ENCODE measurements at regions not wholly inside any gene's neighbourhood (a gene's known extent, or its start where the extent isn't known, plus 50 kb on each side); places are given as distances from the start of the nearest gene placed in this dataset.

- H3K4me2 ChIP-seq (ENCODE audit: low read length), result no peak overlapping the region
- no peaks in the 10 kb centered on the region for H3K27me3 ChIP-seq (ENCODE audit: low read depth, low read length)
- H3K36me3 ChIP-seq (replicated peaks; ENCODE audit: low read depth, low read length), result no peaks in the 10 kb centered on the region
- H3K27ac ChIP-seq (ENCODE audit: low read length), result no peak overlapping the region
- no peaks in the 10 kb centered on the region for H3K79me2 ChIP-seq (ENCODE audit: low read length)
- H2AFZ ChIP-seq (ENCODE audit: low read depth, low read length), result no peak overlapping the region
- H3K9ac ChIP-seq (ENCODE audit: low read length), result no peak overlapping the region
- H3K4me1 ChIP-seq (ENCODE audit: low read length), result no peaks in the 10 kb centered on the region
- H4K20me1 ChIP-seq (ENCODE audit: insufficient read depth, low read length), result no peaks in the 10 kb centered on the region
- H3K9me3 ChIP-seq (ENCODE audit: insufficient read depth, low read length), result no peaks in the 10 kb centered on the region
- H3K4me3 ChIP-seq (ENCODE audit: low read length), result no peak overlapping the region
- TF ChIP-seq EZH2phosphoT487 (IDR thresholded peaks at IDR 0.05; ENCODE audit: low read depth), result no peak
- TF ChIP-seq CTCF (IDR thresholded peaks at IDR 0.05; ENCODE audit: low read depth, low read length), result no peak
Measured at GRCh38 chr6:166046226-166046625, 121.4 kb downstream of the TBXT start.

- Histone ChIP-seq H3K9me3 (ENCODE audit: insufficient read depth, low read length) (no peaks in the 10 kb centered on the region), H3K36me3 (replicated peaks; ENCODE audit: low read depth, low read length) (no peaks in the 10 kb centered on the region), H3K4me2 (ENCODE audit: low read length) (no peak overlapping the region), H3K27ac (ENCODE audit: low read length) (no peak overlapping the region), H3K79me2 (ENCODE audit: low read length) (no peaks in the 10 kb centered on the region), H4K20me1 (ENCODE audit: insufficient read depth, low read length) (no peaks in the 10 kb centered on the region), H3K9ac (ENCODE audit: low read length) (no peak overlapping the region), H3K4me3 (ENCODE audit: low read length) (no peak overlapping the region), H2AFZ (ENCODE audit: low read depth, low read length) (no peak overlapping the region), H3K27me3 (ENCODE audit: low read depth, low read length) (no peaks in the 10 kb centered on the region), H3K4me1 (ENCODE audit: low read length) (no peaks in the 10 kb centered on the region)
- TF ChIP-seq CTCF (IDR thresholded peaks at IDR 0.05; ENCODE audit: low read depth, low read length), result no peak
- TF ChIP-seq EZH2phosphoT487 (IDR thresholded peaks at IDR 0.05; ENCODE audit: low read depth), result no peak
Measured at GRCh38 chr6:166045860-166046200, 121.8 kb downstream of the TBXT start.

GRCh38 chr6:166045173-166045859 is 122.3 kb downstream of the TBXT start:
- Histone ChIP-seq H3K27me3 (ENCODE audit: low read depth, low read length) (no peaks in the 10 kb centered on the region), H2AFZ (ENCODE audit: low read depth, low read length) (no peak overlapping the region)

GRCh38 chr6:166041277-166041676 is 126.4 kb downstream of the TBXT start:
- Histone ChIP-seq H3K36me3 (replicated peaks; ENCODE audit: low read depth, low read length) (no peaks in the 10 kb centered on the region), H3K27me3 (ENCODE audit: low read depth, low read length) (no peaks in the 10 kb centered on the region), H3K4me1 (ENCODE audit: low read length) (no peaks in the 10 kb centered on the region), H3K27ac (ENCODE audit: low read length) (no peak overlapping the region), H3K4me3 (ENCODE audit: low read length) (no peak overlapping the region), H2AFZ (ENCODE audit: low read depth, low read length) (no peak overlapping the region), H3K9ac (ENCODE audit: low read length) (no peak overlapping the region), H3K79me2 (ENCODE audit: low read length) (no peaks in the 10 kb centered on the region), H3K4me2 (ENCODE audit: low read length) (no peak overlapping the region), H4K20me1 (ENCODE audit: insufficient read depth, low read length) (no peaks in the 10 kb centered on the region), H3K9me3 (ENCODE audit: insufficient read depth, low read length) (no peaks in the 10 kb centered on the region)
- no peak for TF ChIP-seq CTCF (IDR thresholded peaks at IDR 0.05; ENCODE audit: low read depth, low read length)
- no peak for TF ChIP-seq EZH2phosphoT487 (IDR thresholded peaks at IDR 0.05; ENCODE audit: low read depth)

More at GRCh38 chr6:166045173-166045859, 122.3 kb downstream of the TBXT start:
- H3K27ac ChIP-seq (ENCODE audit: low read length), result no peak overlapping the region
- no peaks in the 10 kb centered on the region for H3K4me1 ChIP-seq (ENCODE audit: low read length)
- no peak overlapping the region for H3K9ac ChIP-seq (ENCODE audit: low read length)
- H3K36me3 ChIP-seq (replicated peaks; ENCODE audit: low read depth, low read length), result no peaks in the 10 kb centered on the region
- H3K4me2 ChIP-seq (ENCODE audit: low read length), result no peak overlapping the region
- H3K79me2 ChIP-seq (ENCODE audit: low read length), result no peaks in the 10 kb centered on the region
- H3K9me3 ChIP-seq (ENCODE audit: insufficient read depth, low read length), result no peaks in the 10 kb centered on the region
- TF ChIP-seq EZH2phosphoT487 (IDR thresholded peaks at IDR 0.05; ENCODE audit: low read depth) (no peak), CTCF (IDR thresholded peaks at IDR 0.05; ENCODE audit: low read depth, low read length) (no peak)
- no peaks in the 10 kb centered on the region for H4K20me1 ChIP-seq (ENCODE audit: insufficient read depth, low read length)
- no peak overlapping the region for H3K4me3 ChIP-seq (ENCODE audit: low read length)

Measured in OCI-LY3 (cell line).